Neuron (in vitro differentiated cells): ENCODE measurements at regions not wholly inside any gene's neighbourhood (a gene's known extent, or its start where the extent isn't known, plus 50 kb on each side); places are given as distances from the start of the nearest gene placed in this dataset.

Experiments
- H2AFZ ChIP-seq: one replicate; pipeline ENCODE4 v1.6.1; 2013; ENCODE audit warnings: low read depth, mild to moderate bottlenecking, inconsistent platforms, low read length, moderate library complexity
- H3K27me3 ChIP-seq: one replicate; pipeline ENCODE4 v1.6.1; 2013; ENCODE audit warnings: low read length; ENCODE audit not compliant: insufficient read depth
- H3K36me3 ChIP-seq: one replicate; pipeline ENCODE4 v1.6.1; 2013; ENCODE audit warnings: low read length; ENCODE audit not compliant: insufficient read depth
- H3K4me1 ChIP-seq: one replicate; pipeline ENCODE4 v1.6.1; 2013; ENCODE audit warnings: low read length; ENCODE audit not compliant: insufficient read depth
- H3K4me3 ChIP-seq: 2 replicates; pipeline ENCODE4 v1.5.1; 2013; ENCODE audit warnings: mild to moderate bottlenecking, low read length, moderate library complexity
- H3K9me3 ChIP-seq: one replicate; pipeline ENCODE4 v1.6.1; 2013; ENCODE audit warnings: low read length

DNA sequence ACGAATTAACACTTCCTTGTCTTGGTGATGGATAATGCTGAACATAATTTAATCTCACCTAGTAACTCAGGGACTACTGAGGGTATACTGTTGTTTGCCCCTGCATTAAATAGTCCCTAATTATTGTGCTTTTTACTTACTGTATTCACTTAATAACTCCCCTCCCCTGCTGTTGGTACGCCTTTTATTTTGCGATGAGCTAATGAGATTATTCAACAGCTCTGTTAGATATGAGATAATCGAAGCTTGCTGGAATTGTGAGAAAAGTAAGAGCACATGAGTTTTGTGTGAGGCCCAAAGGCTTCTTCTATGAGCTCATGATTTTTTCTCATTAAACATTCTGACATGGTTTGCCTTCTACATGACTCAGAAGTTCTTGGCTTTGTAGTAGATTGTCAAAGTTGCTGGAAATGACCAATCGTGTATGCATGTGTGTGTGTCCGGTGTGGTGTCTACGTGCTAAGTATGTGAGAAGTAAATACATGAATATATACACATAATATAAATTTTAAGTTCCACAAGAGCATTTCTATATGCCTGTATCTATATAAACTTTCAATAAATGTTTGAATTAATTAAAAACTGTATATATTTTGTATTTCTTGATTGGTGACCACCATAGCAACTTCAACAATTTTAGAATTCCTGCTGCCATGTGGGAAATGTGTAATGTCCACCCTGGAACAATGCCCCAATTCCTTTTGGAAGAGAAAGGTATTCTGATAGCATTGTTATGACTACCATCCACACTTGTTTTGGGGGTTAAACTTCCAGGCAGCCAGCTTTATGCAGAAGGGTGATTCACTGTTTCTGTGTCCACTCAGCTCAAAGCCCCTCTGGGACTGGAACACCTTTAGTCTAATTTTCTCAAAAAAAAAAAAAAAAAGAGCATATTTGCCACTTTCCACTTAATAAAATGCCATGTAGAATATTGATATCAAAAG lies 106.2 kb downstream of the SAMD9 start:
- H3K4me3 ChIP-seq: no peak overlapping the region
- H2AFZ ChIP-seq: no peak overlapping the region
- H3K27me3 ChIP-seq: no peaks in the 10 kb centered on the region
- no peaks in the 10 kb centered on the region for H3K9me3 ChIP-seq
- peaks cover 7% of the 10 kb centered on the region for H3K4me1 ChIP-seq
- no peaks in the 10 kb centered on the region for H3K36me3 ChIP-seq

GRCh38 chr7:93008833-93009232 lies 108.9 kb downstream of the SAMD9 start:
- Histone ChIP-seq H3K4me3 (no peak overlapping the region), H3K36me3 (no peaks in the 10 kb centered on the region), H3K9me3 (no peaks in the 10 kb centered on the region), H3K27me3 (no peaks in the 10 kb centered on the region), H3K4me1 (no peaks in the 10 kb centered on the region), H2AFZ (no peak overlapping the region)

DNA sequence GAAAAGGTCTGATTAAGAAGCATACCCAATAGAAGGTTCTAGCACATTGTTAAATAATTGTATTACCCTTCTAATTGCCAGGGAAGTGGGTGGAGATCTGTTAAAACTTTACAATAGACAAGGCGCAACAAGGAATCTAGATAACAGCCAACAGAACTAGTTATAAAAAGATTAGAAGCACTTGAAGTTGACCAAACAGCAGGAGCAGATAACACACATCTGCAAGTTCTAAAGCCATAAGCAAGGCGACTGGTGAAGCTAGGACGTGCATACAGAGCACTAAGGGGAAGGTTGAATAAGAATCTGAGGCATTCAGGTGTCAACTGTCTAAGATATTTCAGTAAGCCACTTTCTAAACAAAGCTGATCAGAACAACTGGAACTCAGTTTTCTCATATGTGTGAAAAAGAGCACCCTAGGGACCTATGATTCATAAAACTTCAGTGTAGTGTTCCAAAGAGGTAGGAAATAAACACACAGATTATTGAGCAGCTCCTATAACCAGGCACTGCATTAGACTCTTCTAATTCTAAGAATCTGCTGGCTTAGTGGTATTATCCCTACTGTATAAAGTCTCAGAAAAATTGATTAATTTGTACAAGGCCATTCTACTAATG lies 111.2 kb downstream of the SAMD9 start:
- Histone ChIP-seq H3K4me1 (no peaks in the 10 kb centered on the region), H3K9me3 (no peaks in the 10 kb centered on the region), H3K27me3 (no peaks in the 10 kb centered on the region), H3K36me3 (no peaks in the 10 kb centered on the region), H2AFZ (no peak overlapping the region), H3K4me3 (no peak overlapping the region)

GRCh38 chr7:93004906-93005305 lies 112.9 kb downstream of the SAMD9 start:
- no peak overlapping the region for H3K4me3 ChIP-seq
- no peaks in the 10 kb centered on the region for H3K36me3 ChIP-seq
- no peaks in the 10 kb centered on the region for H3K4me1 ChIP-seq
- no peak overlapping the region for H2AFZ ChIP-seq
- H3K27me3 ChIP-seq: no peaks in the 10 kb centered on the region
- no peaks in the 10 kb centered on the region for H3K9me3 ChIP-seq

- Histone ChIP-seq H2AFZ (no peak overlapping the region), H3K4me3 (no peak overlapping the region), H3K27me3 (no peaks in the 10 kb centered on the region), H3K4me1 (peaks cover 12% of the 10 kb centered on the region), H3K9me3 (no peaks in the 10 kb centered on the region), H3K36me3 (no peaks in the 10 kb centered on the region)
Measured at GRCh38 chr7:92997719-92998118, 120.1 kb downstream of the SAMD9 start.

GRCh38 chr7:92997152-92997551 lies 120.6 kb downstream of the SAMD9 start:
- Histone ChIP-seq H3K9me3 (no peaks in the 10 kb centered on the region), H3K36me3 (no peaks in the 10 kb centered on the region), H2AFZ (no peak overlapping the region), H3K4me1 (peaks cover 12% of the 10 kb centered on the region), H3K27me3 (no peaks in the 10 kb centered on the region), H3K4me3 (no peak overlapping the region)

- Histone ChIP-seq H3K36me3 (no peaks in the 10 kb centered on the region), H3K9me3 (no peaks in the 10 kb centered on the region), H2AFZ (no peak overlapping the region), H3K27me3 (no peaks in the 10 kb centered on the region), H3K4me3 (no peak overlapping the region), H3K4me1 (peaks cover 12% of the 10 kb centered on the region)
Measured at GRCh38 chr7:92994901-92995300, 122.9 kb downstream of the SAMD9 start.

DNA sequence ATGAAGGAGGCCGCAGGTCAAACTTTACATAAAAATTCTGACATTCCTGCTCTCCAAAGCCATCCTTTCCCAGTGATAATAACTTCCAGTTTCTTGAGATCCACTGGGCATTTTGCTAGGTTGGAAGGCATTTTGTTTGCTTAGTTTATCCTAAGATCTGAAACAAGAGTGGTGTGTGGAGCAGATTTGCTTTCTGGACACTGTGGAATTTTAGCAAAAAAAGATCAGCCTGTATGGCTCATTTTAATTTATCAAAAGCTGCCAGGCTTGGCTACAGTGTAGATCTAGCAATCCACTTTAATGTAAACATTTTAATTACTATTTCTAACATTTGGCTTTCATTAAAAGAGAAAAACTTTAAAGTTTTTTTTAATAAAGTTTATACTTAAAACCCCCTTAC lies 124.8 kb downstream of the SAMD9 start:
- H3K4me3 ChIP-seq: no peak overlapping the region
- H2AFZ ChIP-seq: no peak overlapping the region
- H3K27me3 ChIP-seq: no peaks in the 10 kb centered on the region
- H3K4me1 ChIP-seq: peaks cover 14% of the 10 kb centered on the region
- no peaks in the 10 kb centered on the region for H3K9me3 ChIP-seq
- no peaks in the 10 kb centered on the region for H3K36me3 ChIP-seq

GRCh38 chr7:92992483-92992882 lies 125.3 kb downstream of the SAMD9 start:
- Histone ChIP-seq H3K27me3 (no peaks in the 10 kb centered on the region), H2AFZ (no peak overlapping the region), H3K4me3 (no peak overlapping the region), H3K4me1 (peaks cover 18% of the 10 kb centered on the region), H3K9me3 (no peaks in the 10 kb centered on the region), H3K36me3 (no peaks in the 10 kb centered on the region)

- Histone ChIP-seq H3K36me3 (no peaks in the 10 kb centered on the region), H2AFZ (no peak overlapping the region), H3K4me1 (peaks cover 13% of the 10 kb centered on the region), H3K4me3 (no peak overlapping the region), H3K27me3 (no peaks in the 10 kb centered on the region), H3K9me3 (peaks cover 2% of the 10 kb centered on the region)
Measured at GRCh38 chr7:92991190-92991589, 126.6 kb downstream of the SAMD9 start.

DNA sequence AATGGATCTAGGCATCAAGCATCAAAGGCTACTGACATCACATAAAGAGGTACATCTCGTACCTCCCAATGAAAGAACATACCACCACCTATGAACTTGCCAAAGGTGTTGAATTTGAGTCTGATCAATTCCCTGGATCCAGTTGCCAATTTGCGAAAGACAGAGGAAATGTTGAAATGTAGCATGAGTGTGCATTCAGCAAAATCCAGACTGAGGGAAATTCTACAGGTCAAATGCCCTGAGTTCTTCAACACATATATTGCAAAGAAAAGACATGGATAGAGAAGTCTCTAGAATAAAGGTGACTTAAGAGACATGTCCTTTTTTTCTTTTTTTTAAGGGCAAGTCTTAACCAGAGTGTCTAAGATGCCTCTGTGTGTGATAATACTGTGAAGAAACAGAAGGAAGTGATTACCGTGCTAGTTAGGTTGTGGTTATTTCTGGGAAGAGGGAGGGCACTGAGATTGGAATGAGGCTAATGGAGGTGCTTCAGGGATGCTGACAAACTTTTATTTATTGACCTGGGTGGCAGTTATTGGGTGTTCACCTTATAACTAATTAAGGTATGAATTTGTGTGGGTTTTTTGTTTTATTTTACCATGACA lies 128.7 kb downstream of the SAMD9 start:
- H3K4me3 ChIP-seq: no peak overlapping the region
- peaks cover 13% of the 10 kb centered on the region for H3K4me1 ChIP-seq
- H2AFZ ChIP-seq: no peak overlapping the region
- H3K9me3 ChIP-seq: peaks cover 2% of the 10 kb centered on the region
- no peaks in the 10 kb centered on the region for H3K36me3 ChIP-seq
- H3K27me3 ChIP-seq: no peaks in the 10 kb centered on the region

DNA sequence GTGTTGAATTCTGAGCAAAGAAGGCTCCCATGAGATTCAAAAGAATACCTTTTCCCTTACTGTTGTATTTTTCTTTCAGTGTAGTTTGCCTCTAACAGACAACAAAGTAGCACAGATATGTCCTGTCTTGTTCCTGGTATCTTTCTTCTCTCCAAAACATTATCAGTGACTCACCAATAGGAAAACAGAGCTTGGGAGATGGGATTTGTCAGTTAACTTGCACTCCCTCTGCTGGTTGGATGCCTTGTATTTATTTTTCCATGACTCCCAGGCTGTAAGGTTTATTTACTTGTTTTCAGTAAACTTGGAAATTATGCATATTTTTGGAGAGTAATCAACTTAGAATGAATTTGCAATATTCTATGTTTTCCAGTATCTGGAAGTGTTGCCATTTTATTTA lies 129.7 kb downstream of the SAMD9 start:
- Histone ChIP-seq H3K4me3 (no peak overlapping the region), H3K4me1 (peaks cover 13% of the 10 kb centered on the region), H2AFZ (peak overlapping the region; percentile 15), H3K36me3 (no peaks in the 10 kb centered on the region), H3K9me3 (peaks cover 2% of the 10 kb centered on the region), H3K27me3 (no peaks in the 10 kb centered on the region)

GRCh38 chr7:92987538-92987937 lies 130.2 kb downstream of the SAMD9 start:
- Histone ChIP-seq H3K4me1 (peaks cover 13% of the 10 kb centered on the region), H3K4me3 (no peak overlapping the region), H3K27me3 (no peaks in the 10 kb centered on the region), H3K36me3 (no peaks in the 10 kb centered on the region), H3K9me3 (peaks cover 2% of the 10 kb centered on the region), H2AFZ (peak overlapping the region; percentile 15)
